SK-N-MC (cell line): ENCODE measurements at regions not wholly inside any gene's neighbourhood (a gene's known extent, or its start where the extent isn't known, plus 50 kb on each side); places are given as distances from the start of the nearest gene placed in this dataset.

Source experiments
- DNase-seq: peaks from one replicate; pipeline ENCODE4 v3.0.0-alpha.2; 2011; ENCODE audit warnings: low read depth, low spot score
- H3K27ac ChIP-seq: fragments of 200-600 bp; sonication (generic); 2 replicates; pipeline ENCODE4 v1.5.1; 2016; ENCODE audit warnings: mixed run types
- H3K36me3 ChIP-seq: fragments of 200-600 bp; sonication (generic); 2 replicates; pipeline ENCODE4 v1.6.1; 2017; ENCODE audit warnings: antibody characterized with exemption, low read length, mixed read lengths; ENCODE audit not compliant: insufficient read depth
- H3K4me3 ChIP-seq: fragments of 200-600 bp; sonication (generic); 2 replicates; pipeline ENCODE4 v1.5.1; 2016
- H3K9ac ChIP-seq: fragments of 200-600 bp; sonication (generic); 2 replicates; pipeline ENCODE4 v1.8.0; 2017; ENCODE audit warnings: mixed run types, mixed read lengths; ENCODE audit not compliant: insufficient read length
- H3K9me3 ChIP-seq: fragments of 200-600 bp; sonication (generic); 2 replicates; pipeline ENCODE4 v1.6.1; 2017; ENCODE audit warnings: low read depth, mild to moderate bottlenecking, antibody characterized with exemption, low read length, moderate library complexity, mixed read lengths
- EZH2 ChIP-seq: fragments of 200-600 bp; sonication (generic); IDR thresholded peaks from one replicate; pipeline ENCODE4 v1.6.1; 2017; ENCODE audit warnings: antibody characterized with exemption
- FOXP2 ChIP-seq: optimal IDR thresholded peaks from 2 replicates; pipeline ENCODE3; 2011; ENCODE audit warnings: mild to moderate bottlenecking, moderate library complexity; ENCODE audit not compliant: insufficient read depth; ENCODE audit errors: extremely low read length, control extremely low read depth
- POLR2AphosphoS5 ChIP-seq: IDR thresholded peaks from 2 replicates; pipeline ENCODE4 v1.6.1; 2012; ENCODE audit warnings: mild to moderate bottlenecking, low read depth, low read length, borderline replicate concordance

GRCh38 chr15:69891606-69892005 lies 206.1 kb downstream of the TLE3 start:
- Histone ChIP-seq H3K9ac (no peak overlapping the region), H3K9me3 (no peaks in the 10 kb centered on the region), H3K4me3 (no peak overlapping the region), H3K36me3 (no peaks in the 10 kb centered on the region), H3K27ac (no peak overlapping the region)
- TF ChIP-seq EZH2 (no peak), POLR2AphosphoS5 (no peak), FOXP2 (no peak)
- no peak for DNase-seq

GRCh38 chr15:69892351-69892750 lies 205.4 kb downstream of the TLE3 start:
- TF ChIP-seq FOXP2 (no peak), POLR2AphosphoS5 (no peak), EZH2 (no peak)
- H3K9me3 ChIP-seq, result no peaks in the 10 kb centered on the region
- H3K9ac ChIP-seq, result no peak overlapping the region
- H3K27ac ChIP-seq, result no peak overlapping the region
- H3K4me3 ChIP-seq, result no peak overlapping the region
- DNase-seq, result no peak
- H3K36me3 ChIP-seq, result no peaks in the 10 kb centered on the region

- Histone ChIP-seq H3K27ac (no peak overlapping the region), H3K9me3 (no peaks in the 10 kb centered on the region), H3K9ac (no peak overlapping the region), H3K4me3 (no peak overlapping the region), H3K36me3 (no peaks in the 10 kb centered on the region)
- TF ChIP-seq EZH2, result no peak
- no peak for TF ChIP-seq POLR2AphosphoS5
- no peak for TF ChIP-seq FOXP2
- DNase-seq, result no peak
Observed at GRCh38 chr15:69893086-69893485, 204.6 kb downstream of the TLE3 start.

GRCh38 chr15:69893863-69894262 lies 203.9 kb downstream of the TLE3 start:
- no peak for TF ChIP-seq EZH2
- no peak for TF ChIP-seq POLR2AphosphoS5
- DNase-seq, result no peak
- H3K4me3 ChIP-seq, result no peak overlapping the region
- no peak overlapping the region for H3K27ac ChIP-seq
- H3K9ac ChIP-seq, result no peak overlapping the region
- H3K36me3 ChIP-seq, result no peaks in the 10 kb centered on the region
- H3K9me3 ChIP-seq, result no peaks in the 10 kb centered on the region

GRCh38 chr15:69895202-69895601 lies 202.5 kb downstream of the TLE3 start:
- no peak overlapping the region for H3K27ac ChIP-seq
- no peak overlapping the region for H3K4me3 ChIP-seq
- no peaks in the 10 kb centered on the region for H3K9me3 ChIP-seq
- H3K36me3 ChIP-seq, result no peaks in the 10 kb centered on the region
- H3K9ac ChIP-seq, result no peak overlapping the region
- no peak for DNase-seq
- no peak for TF ChIP-seq EZH2
- TF ChIP-seq POLR2AphosphoS5, result no peak
- TF ChIP-seq FOXP2, result no peak

GRCh38 chr15:69896606-69897005 lies 201.1 kb downstream of the TLE3 start:
- H3K36me3 ChIP-seq, result no peaks in the 10 kb centered on the region
- H3K9ac ChIP-seq, result no peak overlapping the region
- TF ChIP-seq FOXP2 (no peak), EZH2 (no peak), POLR2AphosphoS5 (no peak)
- DNase-seq, result no peak
- no peak overlapping the region for H3K27ac ChIP-seq
- H3K4me3 ChIP-seq, result no peak overlapping the region
- H3K9me3 ChIP-seq, result no peaks in the 10 kb centered on the region

- Histone ChIP-seq H3K36me3 (no peaks in the 10 kb centered on the region), H3K9me3 (no peaks in the 10 kb centered on the region), H3K27ac (no peak overlapping the region), H3K9ac (no peak overlapping the region), H3K4me3 (no peak overlapping the region)
- no peak for TF ChIP-seq EZH2
- DNase-seq, result no peak
Observed at GRCh38 chr15:69897061-69897460, 200.7 kb downstream of the TLE3 start.

GRCh38 chr15:69897471-69898237 lies 200.1 kb downstream of the TLE3 start:
- no peak for DNase-seq
- H3K27ac ChIP-seq, result no peak overlapping the region
- H3K36me3 ChIP-seq, result no peaks in the 10 kb centered on the region
- TF ChIP-seq POLR2AphosphoS5, result no peak
- TF ChIP-seq FOXP2, result no peak
- TF ChIP-seq EZH2, result no peak
- no peaks in the 10 kb centered on the region for H3K9me3 ChIP-seq
- no peak overlapping the region for H3K4me3 ChIP-seq
- no peak overlapping the region for H3K9ac ChIP-seq

- Histone ChIP-seq H3K27ac (no peak overlapping the region), H3K36me3 (no peaks in the 10 kb centered on the region), H3K9me3 (no peaks in the 10 kb centered on the region), H3K9ac (no peak overlapping the region), H3K4me3 (no peak overlapping the region)
- TF ChIP-seq FOXP2 (no peak), POLR2AphosphoS5 (no peak), EZH2 (no peak)
- no peak for DNase-seq
Observed at GRCh38 chr15:69898243-69898642, 199.5 kb downstream of the TLE3 start.
